HUES48 (cell line): ENCODE measurements at regions not wholly inside any gene's neighbourhood (a gene's known extent, or its start where the extent isn't known, plus 50 kb on each side); places are given as distances from the start of the nearest gene placed in this dataset.

ENCODE experiments used
- H3K27ac ChIP-seq: one replicate; pipeline ENCODE4 v1.7.0; 2013; ENCODE audit warnings: low read depth, low read length, inconsistent platforms
- H3K27me3 ChIP-seq: 2 replicates; pipeline ENCODE4 v1.6.1; 2013; ENCODE audit warnings: mild to moderate bottlenecking, low read length; ENCODE audit not compliant: control insufficient read depth, insufficient read depth
- H3K36me3 ChIP-seq: 2 replicates; pipeline ENCODE4 v1.6.1; 2013; ENCODE audit warnings: low read length; ENCODE audit not compliant: control insufficient read depth, insufficient read depth
- H3K4me1 ChIP-seq: 2 replicates; pipeline ENCODE4 v1.6.1; 2013; ENCODE audit warnings: mild to moderate bottlenecking, low read length; ENCODE audit not compliant: control insufficient read depth, insufficient read depth
- H3K4me3 ChIP-seq: 2 replicates; pipeline ENCODE4 v1.5.1; 2013; ENCODE audit warnings: mild to moderate bottlenecking, low read depth, low read length
- H3K9ac ChIP-seq: 2 replicates; pipeline ENCODE4 v1.6.1; 2013; ENCODE audit warnings: mild to moderate bottlenecking, low read depth, low read length, moderate library complexity
- H3K9me3 ChIP-seq: 2 replicates; pipeline ENCODE4 v1.6.1; 2013; ENCODE audit warnings: low read length; ENCODE audit not compliant: control insufficient read depth, insufficient read depth

GRCh38 chr3:103446953-103447629 is 1012.3 kb downstream of the ZPLD1 start:
- Histone ChIP-seq H3K4me3 (no peak overlapping the region), H3K36me3 (no peaks in the 10 kb centered on the region), H3K27ac (no peak overlapping the region), H3K27me3 (no peaks in the 10 kb centered on the region), H3K9me3 (no peaks in the 10 kb centered on the region), H3K4me1 (no peaks in the 10 kb centered on the region), H3K9ac (no peak overlapping the region)

GRCh38 chr3:103453152-103453551 is 1018.3 kb downstream of the ZPLD1 start:
- Histone ChIP-seq H3K4me1 (no peaks in the 10 kb centered on the region), H3K9me3 (no peaks in the 10 kb centered on the region), H3K4me3 (no peak overlapping the region), H3K27ac (no peak overlapping the region), H3K36me3 (no peaks in the 10 kb centered on the region), H3K9ac (no peak overlapping the region), H3K27me3 (no peaks in the 10 kb centered on the region)

- Histone ChIP-seq H3K4me1 (no peaks in the 10 kb centered on the region), H3K9ac (no peak overlapping the region), H3K27ac (no peak overlapping the region), H3K36me3 (no peaks in the 10 kb centered on the region), H3K4me3 (no peak overlapping the region), H3K9me3 (no peaks in the 10 kb centered on the region), H3K27me3 (no peaks in the 10 kb centered on the region)
Measured at GRCh38 chr3:103459815-103460214, 1025.0 kb downstream of the ZPLD1 start.

GRCh38 chr3:103470498-103470897 is 1035.7 kb downstream of the ZPLD1 start:
- no peak overlapping the region for H3K4me3 ChIP-seq

GRCh38 chr3:103494011-103494410 is 1059.2 kb downstream of the ZPLD1 start:
- no peaks in the 10 kb centered on the region for H3K27me3 ChIP-seq

More at GRCh38 chr3:103470498-103470897, 1035.7 kb downstream of the ZPLD1 start:
- H3K4me1 ChIP-seq = no peaks in the 10 kb centered on the region
- H3K27ac ChIP-seq = no peak overlapping the region
- H3K27me3 ChIP-seq = no peaks in the 10 kb centered on the region
- H3K9ac ChIP-seq = no peak overlapping the region
- H3K36me3 ChIP-seq = no peaks in the 10 kb centered on the region
- no peaks in the 10 kb centered on the region for H3K9me3 ChIP-seq

GRCh38 chr3:103494512-103494911 is 1059.7 kb downstream of the ZPLD1 start:
- Histone ChIP-seq H3K4me1 (no peaks in the 10 kb centered on the region), H3K27me3 (no peaks in the 10 kb centered on the region), H3K27ac (no peak overlapping the region)

More at GRCh38 chr3:103494011-103494410, 1059.2 kb downstream of the ZPLD1 start:
- no peak overlapping the region for H3K4me3 ChIP-seq
- no peak overlapping the region for H3K9ac ChIP-seq
- H3K36me3 ChIP-seq = no peaks in the 10 kb centered on the region
- no peak overlapping the region for H3K27ac ChIP-seq
- no peaks in the 10 kb centered on the region for H3K9me3 ChIP-seq
- no peaks in the 10 kb centered on the region for H3K4me1 ChIP-seq

GRCh38 chr3:103495186-103495585 is 1060.4 kb downstream of the ZPLD1 start:
- Histone ChIP-seq H3K9ac (no peak overlapping the region), H3K9me3 (no peaks in the 10 kb centered on the region), H3K27ac (no peak overlapping the region), H3K36me3 (no peaks in the 10 kb centered on the region), H3K27me3 (no peaks in the 10 kb centered on the region), H3K4me3 (no peak overlapping the region), H3K4me1 (no peaks in the 10 kb centered on the region)

More at GRCh38 chr3:103494512-103494911, 1059.7 kb downstream of the ZPLD1 start:
- H3K9ac ChIP-seq = no peak overlapping the region
- no peak overlapping the region for H3K4me3 ChIP-seq
- no peaks in the 10 kb centered on the region for H3K36me3 ChIP-seq
- H3K9me3 ChIP-seq = no peaks in the 10 kb centered on the region

- Histone ChIP-seq H3K4me1 (no peaks in the 10 kb centered on the region), H3K9me3 (no peaks in the 10 kb centered on the region), H3K9ac (no peak overlapping the region), H3K27me3 (no peaks in the 10 kb centered on the region), H3K4me3 (no peak overlapping the region), H3K36me3 (no peaks in the 10 kb centered on the region), H3K27ac (no peak overlapping the region)
Measured at GRCh38 chr3:103499132-103499900, 1064.5 kb downstream of the ZPLD1 start.

GRCh38 chr3:103499967-103500366 is 1065.2 kb downstream of the ZPLD1 start:
- no peak overlapping the region for H3K9ac ChIP-seq
- no peak overlapping the region for H3K27ac ChIP-seq
- no peaks in the 10 kb centered on the region for H3K4me1 ChIP-seq
- no peaks in the 10 kb centered on the region for H3K9me3 ChIP-seq
- no peak overlapping the region for H3K4me3 ChIP-seq
- H3K27me3 ChIP-seq = no peaks in the 10 kb centered on the region
- H3K36me3 ChIP-seq = no peaks in the 10 kb centered on the region

- Histone ChIP-seq H3K4me3 (no peak overlapping the region), H3K27me3 (no peaks in the 10 kb centered on the region), H3K27ac (no peak overlapping the region), H3K4me1 (0 out of 2 replicates have a peak, but pooled peaks cover 11% of the 10 kb centered on the region), H3K9ac (no peak overlapping the region), H3K36me3 (no peaks in the 10 kb centered on the region), H3K9me3 (no peaks in the 10 kb centered on the region)
Measured at GRCh38 chr3:103510760-103511159, 1075.9 kb downstream of the ZPLD1 start.

- Histone ChIP-seq H3K27ac (no peak overlapping the region), H3K9ac (no peak overlapping the region), H3K27me3 (no peaks in the 10 kb centered on the region), H3K36me3 (no peaks in the 10 kb centered on the region), H3K4me3 (no peak overlapping the region), H3K9me3 (no peaks in the 10 kb centered on the region), H3K4me1 (0 out of 2 replicates have a peak, but pooled peaks cover 11% of the 10 kb centered on the region)
Measured at GRCh38 chr3:103511891-103512290, 1077.1 kb downstream of the ZPLD1 start.
